ENCODE measurements at regions not wholly inside any gene's neighbourhood (a gene's known extent, or its start where the extent isn't known, plus 50 kb on each side); places are given as distances from the start of the nearest gene placed in this dataset.

DNA sequence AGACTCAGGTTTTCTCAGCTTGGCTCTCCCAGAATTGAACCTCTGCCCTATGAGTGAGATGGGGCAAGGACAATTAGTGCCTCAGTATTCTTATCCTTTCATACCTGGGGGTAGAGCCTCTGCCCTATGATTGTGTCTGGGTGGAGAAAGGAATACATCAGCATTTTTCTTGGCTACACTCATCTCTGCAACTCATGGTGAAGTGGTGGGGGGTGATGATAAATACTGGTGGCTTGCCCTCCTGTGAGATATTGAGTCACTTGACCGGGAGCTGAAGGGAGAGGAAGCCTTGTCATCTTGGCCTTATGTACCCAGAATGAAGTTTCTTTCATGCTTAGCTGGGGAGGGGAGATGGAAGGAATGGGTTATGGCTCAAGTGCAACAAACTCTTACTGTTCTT, 71.3 kb upstream of the ENOX2 start:
- no peak for DNase-seq (ENCODE audit: low spot score)
- H3K23ac ChIP-seq (ENCODE audit: low read depth, low read length, poor library complexity): no peak overlapping the region
- no peak overlapping the region for H3K27ac ChIP-seq (replicated peaks; ENCODE audit: low read length)
- H2BK5ac ChIP-seq (ENCODE audit: low read length): no peak overlapping the region
- no peak overlapping the region for H3K4ac ChIP-seq (ENCODE audit: low read length)
- no peak overlapping the region for H2BK120ac ChIP-seq (ENCODE audit: low read depth, low read length)
- no peak overlapping the region for H3K4me2 ChIP-seq (ENCODE audit: insufficient read depth, low read length, poor library complexity, severe bottlenecking)
- no peak overlapping the region for H3K9ac ChIP-seq (ENCODE audit: low read depth, low read length, poor library complexity)
- no peaks in the 10 kb centered on the region for H3K79me1 ChIP-seq (ENCODE audit: low read depth, low read length)
- no peak overlapping the region for H3K14ac ChIP-seq (ENCODE audit: low read length)
- no peak overlapping the region for H2BK15ac ChIP-seq (ENCODE audit: low read length)
- no peaks in the 10 kb centered on the region for H3K9me3 ChIP-seq (replicated peaks in 1 of 2; ENCODE audit: control insufficient read depth in 2 of 2, insufficient read depth in 1 of 2, low read depth in 1 of 2, low read length in 2 of 2)
- H3K4me3 ChIP-seq (ENCODE audit: low read length in 2 of 2): no peak overlapping the region
- peaks cover 0 to 37% (median 0%) of the 10 kb centered on the region in 3 experiments for H3K27me3 ChIP-seq (ENCODE audit: control insufficient read depth in 3 of 3, insufficient read depth in 3 of 3, low read depth in 1 of 3, low read length in 3 of 3)
- H2BK12ac ChIP-seq (ENCODE audit: low read length): no peak overlapping the region
- no CpG with 5 or more reads among the region's 1 CpG for WGBS, 2 donors (ENCODE audit: extremely low coverage in 2 of 2, insufficient read length in 2 of 2, insufficient replicate concordance in 1 of 2)
- H4K8ac ChIP-seq (ENCODE audit: low read depth, low read length): no peak overlapping the region
- H3K18ac ChIP-seq (ENCODE audit: low read length): no peak overlapping the region
- no peak overlapping the region for H2AFZ ChIP-seq (ENCODE audit: low read length)
- H2AK5ac ChIP-seq (ENCODE audit: low read depth, low read length): no peak overlapping the region
- H4K91ac ChIP-seq (ENCODE audit: low read depth, low read length, poor library complexity): no peak overlapping the region
- no peaks in the 10 kb centered on the region for H3K4me1 ChIP-seq (ENCODE audit: control insufficient read depth in 2 of 2, insufficient read depth in 1 of 2, low read depth in 1 of 2, low read length in 2 of 2)
- no peaks in the 10 kb centered on the region for H3K36me3 ChIP-seq (replicated peaks in 1 of 2; ENCODE audit: control insufficient read depth in 2 of 2, insufficient read depth in 2 of 2, low read length in 2 of 2)

DNA sequence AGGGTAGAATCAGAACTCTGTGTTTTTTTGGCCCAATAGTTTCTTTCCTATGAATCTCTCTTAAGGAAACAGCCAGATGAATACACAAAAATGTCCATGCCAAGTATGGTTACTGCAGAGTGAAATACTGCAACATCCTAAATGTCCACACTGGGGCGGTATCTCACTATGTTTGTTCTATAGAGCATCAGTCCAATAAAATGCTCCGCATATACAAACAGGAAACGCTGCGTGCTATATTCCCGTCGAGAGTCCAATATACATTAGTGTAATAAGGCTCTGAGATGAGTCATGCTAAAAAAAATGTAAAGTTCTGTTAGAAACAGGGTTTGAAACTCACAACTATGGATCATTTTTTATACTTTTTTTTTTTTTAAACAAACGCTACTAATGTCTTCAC, 72.9 kb upstream of the ENOX2 start:
- no peak overlapping the region for H3K18ac ChIP-seq (ENCODE audit: low read length)
- no peaks in the 10 kb centered on the region for H3K79me1 ChIP-seq (ENCODE audit: low read depth, low read length)
- no peak overlapping the region for H3K4me3 ChIP-seq (ENCODE audit: low read length in 2 of 2)
- H3K27me3 ChIP-seq (ENCODE audit: control insufficient read depth in 3 of 3, insufficient read depth in 3 of 3, low read depth in 1 of 3, low read length in 3 of 3): peaks cover 0 to 33% (median 0%) of the 10 kb centered on the region in 3 experiments
- no peak overlapping the region for H3K23ac ChIP-seq (ENCODE audit: low read depth, low read length, poor library complexity)
- no peak overlapping the region for H3K9ac ChIP-seq (ENCODE audit: low read depth, low read length, poor library complexity)
- H4K8ac ChIP-seq (ENCODE audit: low read depth, low read length): no peak overlapping the region
- H3K27ac ChIP-seq (replicated peaks; ENCODE audit: low read length): no peak overlapping the region
- no peak overlapping the region for H2AK5ac ChIP-seq (ENCODE audit: low read depth, low read length)
- DNase-seq (ENCODE audit: low spot score): peak; percentile 17
- no peaks in the 10 kb centered on the region for H3K4me1 ChIP-seq (ENCODE audit: control insufficient read depth in 2 of 2, insufficient read depth in 1 of 2, low read depth in 1 of 2, low read length in 2 of 2)
- H2BK5ac ChIP-seq (ENCODE audit: low read length): no peak overlapping the region
- no peak overlapping the region for H3K4me2 ChIP-seq (ENCODE audit: insufficient read depth, low read length, poor library complexity, severe bottlenecking)
- WGBS, 2 donors (ENCODE audit: extremely low coverage in 2 of 2, insufficient read length in 2 of 2, insufficient replicate concordance in 1 of 2): no CpG with 5 or more reads among the region's 7 CpGs
- no peak overlapping the region for H2BK120ac ChIP-seq (ENCODE audit: low read depth, low read length)
- no peaks in the 10 kb centered on the region for H3K36me3 ChIP-seq (replicated peaks in 1 of 2; ENCODE audit: control insufficient read depth in 2 of 2, insufficient read depth in 2 of 2, low read length in 2 of 2)
- no peak overlapping the region for H2BK12ac ChIP-seq (ENCODE audit: low read length)
- H2AFZ ChIP-seq (ENCODE audit: low read length): no peak overlapping the region
- no peak overlapping the region for H4K91ac ChIP-seq (ENCODE audit: low read depth, low read length, poor library complexity)
- H3K14ac ChIP-seq (ENCODE audit: low read length): no peak overlapping the region
- H3K9me3 ChIP-seq (replicated peaks in 1 of 2; ENCODE audit: control insufficient read depth in 2 of 2, insufficient read depth in 1 of 2, low read depth in 1 of 2, low read length in 2 of 2): no peaks in the 10 kb centered on the region
- H3K4ac ChIP-seq (ENCODE audit: low read length): no peak overlapping the region
- no peak overlapping the region for H2BK15ac ChIP-seq (ENCODE audit: low read length)

DNA sequence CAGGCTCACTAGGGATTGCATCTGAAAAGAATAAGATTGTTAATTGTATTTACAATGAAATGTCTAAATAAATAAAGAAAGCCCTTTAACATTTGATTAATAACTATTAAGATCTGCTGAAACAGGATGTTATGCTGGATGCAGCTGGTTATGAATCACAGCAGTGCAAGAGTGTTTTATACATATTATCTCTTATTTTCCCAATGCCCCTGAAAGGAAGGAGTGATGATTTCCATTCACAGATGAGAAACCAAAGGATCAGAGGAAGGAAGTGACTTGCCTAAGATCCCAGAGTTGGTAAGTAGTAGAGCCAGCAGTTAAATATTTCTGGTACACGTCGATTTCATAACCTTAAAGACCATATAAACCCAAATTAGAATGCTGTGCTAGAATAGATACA, 76.3 kb upstream of the ARHGAP36 start:
- Histone ChIP-seq H3K27ac (replicated peaks; ENCODE audit: low read length) (no peak overlapping the region), H3K4me3 (ENCODE audit: low read length in 2 of 2) (no peak overlapping the region), H4K8ac (ENCODE audit: low read depth, low read length) (no peak overlapping the region), H2BK120ac (ENCODE audit: low read depth, low read length) (no peak overlapping the region), H2AFZ (ENCODE audit: low read length) (no peak overlapping the region), H2AK5ac (ENCODE audit: low read depth, low read length) (no peak overlapping the region), H3K9me3 (replicated peaks in 1 of 2; ENCODE audit: control insufficient read depth in 2 of 2, insufficient read depth in 1 of 2, low read depth in 1 of 2, low read length in 2 of 2) (no peaks in the 10 kb centered on the region), H3K4me1 (ENCODE audit: control insufficient read depth in 2 of 2, insufficient read depth in 1 of 2, low read depth in 1 of 2, low read length in 2 of 2) (no peaks in the 10 kb centered on the region), H3K4ac (ENCODE audit: low read length) (no peak overlapping the region), H3K4me2 (ENCODE audit: insufficient read depth, low read length, poor library complexity, severe bottlenecking) (no peak overlapping the region), H3K36me3 (replicated peaks in 1 of 2; ENCODE audit: control insufficient read depth in 2 of 2, insufficient read depth in 2 of 2, low read length in 2 of 2) (no peaks in the 10 kb centered on the region), H3K23ac (ENCODE audit: low read depth, low read length, poor library complexity) (no peak overlapping the region), H3K18ac (ENCODE audit: low read length) (no peak overlapping the region), H3K27me3 (ENCODE audit: control insufficient read depth in 3 of 3, insufficient read depth in 3 of 3, low read depth in 1 of 3, low read length in 3 of 3) (peaks cover 0 to 16% (median 0%) of the 10 kb centered on the region in 3 experiments), H3K79me1 (ENCODE audit: low read depth, low read length) (no peaks in the 10 kb centered on the region), H4K91ac (ENCODE audit: low read depth, low read length, poor library complexity) (no peak overlapping the region), H2BK5ac (ENCODE audit: low read length) (no peak overlapping the region), H2BK15ac (ENCODE audit: low read length) (no peak overlapping the region), H2BK12ac (ENCODE audit: low read length) (no peak overlapping the region), H3K14ac (ENCODE audit: low read length) (no peak overlapping the region), H3K9ac (ENCODE audit: low read depth, low read length, poor library complexity) (no peak overlapping the region)
- DNase-seq (ENCODE audit: low spot score): no peak
- WGBS, 2 donors (ENCODE audit: extremely low coverage in 2 of 2, insufficient read length in 2 of 2, insufficient replicate concordance in 1 of 2): no CpG with 5 or more reads among the region's 2 CpGs

DNA sequence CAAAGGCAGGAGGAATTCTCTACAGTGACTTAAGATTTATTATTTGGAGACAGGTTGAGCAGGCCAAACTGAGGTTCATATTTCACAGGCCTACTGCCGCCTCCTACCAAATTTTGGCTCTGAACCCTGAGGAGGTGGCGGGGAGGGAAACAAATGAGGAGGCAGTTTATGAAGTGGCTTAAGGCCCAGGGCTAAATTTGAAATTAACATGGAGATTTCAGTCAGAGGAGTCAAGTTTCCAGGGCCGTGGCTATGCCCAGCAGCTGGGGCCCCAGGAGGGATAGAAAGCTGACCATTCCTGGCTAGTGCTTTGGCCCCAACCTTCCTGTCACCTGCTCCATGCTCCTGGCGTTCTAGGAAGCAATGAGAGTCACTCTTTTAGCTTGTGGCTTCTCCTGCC, 73.4 kb upstream of the ARHGAP36 start:
- Histone ChIP-seq H2BK5ac (ENCODE audit: low read length) (no peak overlapping the region), H2AFZ (ENCODE audit: low read length) (no peak overlapping the region), H3K14ac (ENCODE audit: low read length) (no peak overlapping the region), H2BK12ac (ENCODE audit: low read length) (no peak overlapping the region), H2AK5ac (ENCODE audit: low read depth, low read length) (no peak overlapping the region), H3K9ac (ENCODE audit: low read depth, low read length, poor library complexity) (no peak overlapping the region), H2BK15ac (ENCODE audit: low read length) (no peak overlapping the region), H3K79me1 (ENCODE audit: low read depth, low read length) (no peaks in the 10 kb centered on the region), H3K4me2 (ENCODE audit: insufficient read depth, low read length, poor library complexity, severe bottlenecking) (no peak overlapping the region), H3K9me3 (replicated peaks in 1 of 2; ENCODE audit: control insufficient read depth in 2 of 2, insufficient read depth in 1 of 2, low read depth in 1 of 2, low read length in 2 of 2) (no peaks in the 10 kb centered on the region), H3K18ac (ENCODE audit: low read length) (no peak overlapping the region), H3K36me3 (replicated peaks in 1 of 2; ENCODE audit: control insufficient read depth in 2 of 2, insufficient read depth in 2 of 2, low read length in 2 of 2) (no peaks in the 10 kb centered on the region), H3K4me3 (ENCODE audit: low read length in 2 of 2) (no peak overlapping the region), H4K91ac (ENCODE audit: low read depth, low read length, poor library complexity) (no peak overlapping the region), H4K8ac (ENCODE audit: low read depth, low read length) (no peak overlapping the region), H2BK120ac (ENCODE audit: low read depth, low read length) (no peak overlapping the region), H3K4me1 (ENCODE audit: control insufficient read depth in 2 of 2, insufficient read depth in 1 of 2, low read depth in 1 of 2, low read length in 2 of 2) (no peaks in the 10 kb centered on the region), H3K23ac (ENCODE audit: low read depth, low read length, poor library complexity) (no peak overlapping the region), H3K4ac (ENCODE audit: low read length) (no peak overlapping the region), H3K27me3 (ENCODE audit: control insufficient read depth in 3 of 3, insufficient read depth in 3 of 3, low read depth in 1 of 3, low read length in 3 of 3) (peaks cover 0 to 14% (median 0%) of the 10 kb centered on the region in 3 experiments), H3K27ac (replicated peaks; ENCODE audit: low read length) (no peak overlapping the region)
- DNase-seq (ENCODE audit: low spot score): no peak
- WGBS, 2 donors (ENCODE audit: extremely low coverage in 2 of 2, insufficient read length in 2 of 2, insufficient replicate concordance in 1 of 2): no CpG with 5 or more reads among the region's 4 CpGs

Measured in neuronal stem cell (in vitro differentiated cells).